Activated T-helper 17 cell treated with anti-CD3 and anti-CD28 coated beads, Interleukin-2, amount 50 U/mL, for 72 hours (primary cell): ENCODE measurements at regions not wholly inside any gene's neighbourhood (a gene's known extent, or its start where the extent isn't known, plus 50 kb on each side); places are given as distances from the start of the nearest gene placed in this dataset.
"Not testable (repeated sequence)": the region's sequence is repeated elsewhere in the genome, so short reads cannot be mapped to it uniquely, and the experiment has no call there.

Source experiments
- ATAC-seq: fragments of 150-1000 bp; cut with Tn5 transposase; replicated peaks from 2 replicates; pipeline ENCODE4 v1.10.0; 2021; ENCODE audit warnings: mild to moderate bottlenecking, moderate library complexity
- H3K27ac Mint-ChIP-seq: one replicate; pipeline ENCODE4 v1.8.0; 2022; ENCODE audit warnings: mixed read lengths
- H3K27me3 Mint-ChIP-seq: one replicate; pipeline ENCODE4 v1.8.0; 2022; ENCODE audit warnings: mixed read lengths
- H3K36me3 Mint-ChIP-seq: one replicate; pipeline ENCODE4 v1.8.0; 2022; ENCODE audit warnings: low read depth, mild to moderate bottlenecking, mixed read lengths
- H3K4me1 Mint-ChIP-seq: one replicate; pipeline ENCODE4 v1.8.0; 2022; ENCODE audit warnings: mixed read lengths
- H3K4me3 Mint-ChIP-seq: one replicate; pipeline ENCODE4 v1.8.0; 2022; ENCODE audit warnings: mild to moderate bottlenecking, mixed read lengths
- H3K9me3 Mint-ChIP-seq: one replicate; pipeline ENCODE4 v1.8.0; 2022; ENCODE audit warnings: mixed read lengths

- H3K4me1 Mint-ChIP-seq, H3K27ac Mint-ChIP-seq, H3K9me3 Mint-ChIP-seq, H3K4me3 Mint-ChIP-seq, H3K36me3 Mint-ChIP-seq, H3K27me3 Mint-ChIP-seq, ATAC-seq: not testable (repeated sequence)
Measured at GRCh38 chr7:150020210-150020609, 146.4 kb downstream of the ATP6V0E2 start.

GRCh38 chr7:150024550-150025490, 151.1 kb downstream of the ATP6V0E2 start:
- not testable (repeated sequence) for H3K36me3 Mint-ChIP-seq, H3K27ac Mint-ChIP-seq, ATAC-seq, H3K9me3 Mint-ChIP-seq, H3K4me3 Mint-ChIP-seq, H3K4me1 Mint-ChIP-seq, H3K27me3 Mint-ChIP-seq

- H3K4me1 Mint-ChIP-seq, H3K4me3 Mint-ChIP-seq, H3K36me3 Mint-ChIP-seq, ATAC-seq, H3K27me3 Mint-ChIP-seq, H3K9me3 Mint-ChIP-seq, H3K27ac Mint-ChIP-seq: not testable (repeated sequence)
Measured at GRCh38 chr7:150025802-150026201, 152.0 kb downstream of the ATP6V0E2 start.

GRCh38 chr7:150028344-150029012, 154.7 kb downstream of the ATP6V0E2 start:
- not testable (repeated sequence) for H3K36me3 Mint-ChIP-seq, H3K4me1 Mint-ChIP-seq, H3K27ac Mint-ChIP-seq

GRCh38 chr7:150029013-150029389, 155.2 kb downstream of the ATP6V0E2 start:
- H3K36me3 Mint-ChIP-seq, ATAC-seq, H3K4me1 Mint-ChIP-seq, H3K4me3 Mint-ChIP-seq, H3K27me3 Mint-ChIP-seq, H3K9me3 Mint-ChIP-seq, H3K27ac Mint-ChIP-seq: not testable (repeated sequence)

More at GRCh38 chr7:150028344-150029012, 154.7 kb downstream of the ATP6V0E2 start:
- H3K4me3 Mint-ChIP-seq, H3K9me3 Mint-ChIP-seq, ATAC-seq, H3K27me3 Mint-ChIP-seq: not testable (repeated sequence)

- not testable (repeated sequence) for H3K4me1 Mint-ChIP-seq, H3K27me3 Mint-ChIP-seq, ATAC-seq, H3K27ac Mint-ChIP-seq, H3K4me3 Mint-ChIP-seq, H3K9me3 Mint-ChIP-seq, H3K36me3 Mint-ChIP-seq
Measured at GRCh38 chr7:150031733-150032132, 158.0 kb downstream of the ATP6V0E2 start.

GRCh38 chr7:150033711-150034110, 159.9 kb downstream of the ATP6V0E2 start:
- not testable (repeated sequence) for H3K27ac Mint-ChIP-seq, H3K27me3 Mint-ChIP-seq, H3K4me3 Mint-ChIP-seq, H3K9me3 Mint-ChIP-seq, ATAC-seq, H3K36me3 Mint-ChIP-seq, H3K4me1 Mint-ChIP-seq

GRCh38 chr7:150035769-150036168, 162.0 kb downstream of the ATP6V0E2 start:
- H3K36me3 Mint-ChIP-seq, H3K4me3 Mint-ChIP-seq, H3K27me3 Mint-ChIP-seq, H3K4me1 Mint-ChIP-seq, H3K27ac Mint-ChIP-seq, ATAC-seq, H3K9me3 Mint-ChIP-seq: not testable (repeated sequence)

GRCh38 chr7:150039061-150039460, 165.3 kb downstream of the ATP6V0E2 start:
- ATAC-seq, H3K4me1 Mint-ChIP-seq, H3K27me3 Mint-ChIP-seq, H3K27ac Mint-ChIP-seq, H3K4me3 Mint-ChIP-seq, H3K9me3 Mint-ChIP-seq, H3K36me3 Mint-ChIP-seq: not testable (repeated sequence)

GRCh38 chr7:150042281-150042680, 168.5 kb downstream of the ATP6V0E2 start:
- H3K36me3 Mint-ChIP-seq, ATAC-seq, H3K27me3 Mint-ChIP-seq, H3K4me3 Mint-ChIP-seq, H3K9me3 Mint-ChIP-seq, H3K4me1 Mint-ChIP-seq, H3K27ac Mint-ChIP-seq: not testable (repeated sequence)

GRCh38 chr7:150044771-150045170, 171.0 kb downstream of the ATP6V0E2 start:
- peaks cover 11% of the 10 kb centered on the region for H3K27me3 Mint-ChIP-seq
- H3K4me1 Mint-ChIP-seq, H3K9me3 Mint-ChIP-seq, H3K27ac Mint-ChIP-seq, ATAC-seq, H3K36me3 Mint-ChIP-seq, H3K4me3 Mint-ChIP-seq: not testable (repeated sequence)

GRCh38 chr7:150045596-150045995, 171.8 kb downstream of the ATP6V0E2 start:
- peaks cover 14% of the 10 kb centered on the region for H3K27me3 Mint-ChIP-seq
- not testable (repeated sequence) for H3K4me3 Mint-ChIP-seq, H3K36me3 Mint-ChIP-seq, H3K9me3 Mint-ChIP-seq, ATAC-seq, H3K27ac Mint-ChIP-seq, H3K4me1 Mint-ChIP-seq

GRCh38 chr7:150046290-150047194, 172.8 kb downstream of the ATP6V0E2 start:
- Mint-ChIP-seq H3K27me3 (peaks cover 14% of the 10 kb centered on the region), H3K4me3 (peak overlapping the region; percentile 57)
- peak; percentile 71 for ATAC-seq
- not testable (repeated sequence) for H3K9me3 Mint-ChIP-seq, H3K36me3 Mint-ChIP-seq, H3K27ac Mint-ChIP-seq, H3K4me1 Mint-ChIP-seq

- not testable (repeated sequence) for H3K9me3 Mint-ChIP-seq, H3K27ac Mint-ChIP-seq, ATAC-seq, H3K36me3 Mint-ChIP-seq, H3K4me1 Mint-ChIP-seq
- H3K27me3 Mint-ChIP-seq: peaks cover 14% of the 10 kb centered on the region
- peak overlapping the region; percentile 61 for H3K4me3 Mint-ChIP-seq
Measured at GRCh38 chr7:150047329-150047728, 173.6 kb downstream of the ATP6V0E2 start.
